Central memory CD8-positive, alpha-beta T cell (primary cell): ENCODE measurements at regions not wholly inside any gene's neighbourhood (a gene's known extent, or its start where the extent isn't known, plus 50 kb on each side); places are given as distances from the start of the nearest gene placed in this dataset.

Source experiments
- ATAC-seq: fragments of 150-1000 bp; cut with Tn5 transposase; replicated peaks from 2 replicates; pipeline ENCODE4 v1.10.0; 2022; ENCODE audit warnings: mild to moderate bottlenecking, moderate FRiP score, moderate number of reproducible peaks; ENCODE audit not compliant: poor library complexity, severe bottlenecking; ENCODE audit errors: extremely low read depth
- DNase-seq, 2 donors: peaks; one replicate each; pipeline ENCODE4 v3.0.0; 2021; ENCODE audit warnings: low spot score in 2 of 2
- H3K27ac Mint-ChIP-seq: one replicate; pipeline ENCODE4 v1.8.0; 2022; ENCODE audit warnings: low read depth, mild to moderate bottlenecking, moderate library complexity, mixed read lengths
- H3K27me3 Mint-ChIP-seq: one replicate; pipeline ENCODE4 v1.8.0; 2022; ENCODE audit warnings: mixed read lengths
- H3K36me3 Mint-ChIP-seq: one replicate; pipeline ENCODE4 v1.8.0; 2022; ENCODE audit warnings: mild to moderate bottlenecking, moderate library complexity, mixed read lengths; ENCODE audit not compliant: insufficient read depth
- H3K4me1 Mint-ChIP-seq: one replicate; pipeline ENCODE4 v1.8.0; 2022; ENCODE audit warnings: mixed read lengths
- H3K4me3 Mint-ChIP-seq: one replicate; pipeline ENCODE4 v1.8.0; 2022; ENCODE audit warnings: mild to moderate bottlenecking, moderate library complexity, mixed read lengths
- H3K9me3 Mint-ChIP-seq: one replicate; pipeline ENCODE4 v1.8.0; 2022; ENCODE audit warnings: mixed read lengths

- ATAC-seq (no peak), DNase-seq (no peak)
- H3K4me3 Mint-ChIP-seq = no peak overlapping the region
- H3K36me3 Mint-ChIP-seq = no peaks in the 10 kb centered on the region
- H3K27ac Mint-ChIP-seq = no peak overlapping the region
- H3K27me3 Mint-ChIP-seq = peaks cover 22% of the 10 kb centered on the region
- no peaks in the 10 kb centered on the region for H3K9me3 Mint-ChIP-seq
- H3K4me1 Mint-ChIP-seq = no peaks in the 10 kb centered on the region
Measured at GRCh38 chr7:156175003-156175402, 362.7 kb upstream of the SHH start.

- H3K36me3 Mint-ChIP-seq = no peaks in the 10 kb centered on the region
- H3K27ac Mint-ChIP-seq = no peak overlapping the region
- H3K4me1 Mint-ChIP-seq = no peaks in the 10 kb centered on the region
- ATAC-seq (no peak), DNase-seq (no peak)
- H3K9me3 Mint-ChIP-seq = no peaks in the 10 kb centered on the region
- peaks cover 17% of the 10 kb centered on the region for H3K27me3 Mint-ChIP-seq
- H3K4me3 Mint-ChIP-seq = no peak overlapping the region
Measured at GRCh38 chr7:156174428-156174827, 362.2 kb upstream of the SHH start.

GRCh38 chr7:156173748-156174353, 361.6 kb upstream of the SHH start:
- no peak overlapping the region for H3K4me3 Mint-ChIP-seq
- no peaks in the 10 kb centered on the region for H3K36me3 Mint-ChIP-seq
- H3K27ac Mint-ChIP-seq = no peak overlapping the region
- H3K27me3 Mint-ChIP-seq = peaks cover 13% of the 10 kb centered on the region
- H3K9me3 Mint-ChIP-seq = no peaks in the 10 kb centered on the region
- ATAC-seq (no peak), DNase-seq (no peak)
- H3K4me1 Mint-ChIP-seq = no peaks in the 10 kb centered on the region

GRCh38 chr7:156173346-156173745, 361.1 kb upstream of the SHH start:
- Mint-ChIP-seq H3K4me1 (no peaks in the 10 kb centered on the region), H3K27ac (no peak overlapping the region), H3K9me3 (no peaks in the 10 kb centered on the region), H3K4me3 (no peak overlapping the region), H3K36me3 (no peaks in the 10 kb centered on the region), H3K27me3 (peaks cover 10% of the 10 kb centered on the region)
- DNase-seq = no peak
- no peak for ATAC-seq

- Mint-ChIP-seq H3K4me3 (no peak overlapping the region), H3K4me1 (no peaks in the 10 kb centered on the region), H3K27ac (no peak overlapping the region), H3K27me3 (peaks cover 10% of the 10 kb centered on the region), H3K36me3 (no peaks in the 10 kb centered on the region), H3K9me3 (no peaks in the 10 kb centered on the region)
- no peak for ATAC-seq
- no peak for DNase-seq
Measured at GRCh38 chr7:156172638-156173037, 360.4 kb upstream of the SHH start.

- Mint-ChIP-seq H3K27me3 (peaks cover 10% of the 10 kb centered on the region), H3K4me1 (no peaks in the 10 kb centered on the region), H3K36me3 (no peaks in the 10 kb centered on the region), H3K4me3 (no peak overlapping the region), H3K9me3 (no peaks in the 10 kb centered on the region), H3K27ac (no peak overlapping the region)
- DNase-seq (no peak), ATAC-seq (no peak)
Measured at GRCh38 chr7:156169474-156170370, 357.5 kb upstream of the SHH start.

- peaks cover under 1% of the 10 kb centered on the region for H3K27me3 Mint-ChIP-seq
- no peaks in the 10 kb centered on the region for H3K36me3 Mint-ChIP-seq
- no peak overlapping the region for H3K4me3 Mint-ChIP-seq
- H3K9me3 Mint-ChIP-seq = no peaks in the 10 kb centered on the region
- H3K27ac Mint-ChIP-seq = no peak overlapping the region
- ATAC-seq = no peak
- H3K4me1 Mint-ChIP-seq = no peaks in the 10 kb centered on the region
- no peak for DNase-seq
Measured at GRCh38 chr7:156168434-156168833, 356.2 kb upstream of the SHH start.

- no peak for DNase-seq
- Mint-ChIP-seq H3K27me3 (peaks cover 2% of the 10 kb centered on the region), H3K27ac (no peak overlapping the region), H3K36me3 (no peaks in the 10 kb centered on the region), H3K4me1 (no peaks in the 10 kb centered on the region), H3K9me3 (no peaks in the 10 kb centered on the region), H3K4me3 (no peak overlapping the region)
- ATAC-seq = no peak
Measured at GRCh38 chr7:156167987-156168386, 355.7 kb upstream of the SHH start.

GRCh38 chr7:156167417-156167807, 355.1 kb upstream of the SHH start:
- ATAC-seq (no peak), DNase-seq (no peak)
- Mint-ChIP-seq H3K9me3 (no peaks in the 10 kb centered on the region), H3K27ac (no peak overlapping the region), H3K36me3 (no peaks in the 10 kb centered on the region), H3K4me1 (no peaks in the 10 kb centered on the region), H3K27me3 (peaks cover 8% of the 10 kb centered on the region), H3K4me3 (no peak overlapping the region)

- Mint-ChIP-seq H3K4me3 (no peak overlapping the region), H3K4me1 (no peaks in the 10 kb centered on the region), H3K9me3 (no peaks in the 10 kb centered on the region), H3K36me3 (no peaks in the 10 kb centered on the region), H3K27me3 (peaks cover 10% of the 10 kb centered on the region), H3K27ac (no peak overlapping the region)
- ATAC-seq (no peak), DNase-seq (no peak)
Measured at GRCh38 chr7:156166692-156167416, 354.6 kb upstream of the SHH start.

- ATAC-seq = no peak
- H3K4me1 Mint-ChIP-seq = no peaks in the 10 kb centered on the region
Measured at GRCh38 chr7:156163747-156164146, 351.5 kb upstream of the SHH start.

GRCh38 chr7:156162451-156162850, 350.2 kb upstream of the SHH start:
- no peak for ATAC-seq
- Mint-ChIP-seq H3K36me3 (no peaks in the 10 kb centered on the region), H3K27me3 (peaks cover 10% of the 10 kb centered on the region), H3K9me3 (no peaks in the 10 kb centered on the region), H3K4me3 (no peak overlapping the region), H3K27ac (no peak overlapping the region), H3K4me1 (no peaks in the 10 kb centered on the region)
- no peak for DNase-seq

More at GRCh38 chr7:156163747-156164146, 351.5 kb upstream of the SHH start:
- Mint-ChIP-seq H3K27me3 (peaks cover 10% of the 10 kb centered on the region), H3K4me3 (no peak overlapping the region), H3K36me3 (no peaks in the 10 kb centered on the region), H3K27ac (no peak overlapping the region), H3K9me3 (no peaks in the 10 kb centered on the region)
- DNase-seq = no peak
